Sigmoid colon (tissue), 4 donors: ENCODE measurements at regions not wholly inside any gene's neighbourhood (a gene's known extent, or its start where the extent isn't known, plus 50 kb on each side); places are given as distances from the start of the nearest gene placed in this dataset.
"Not testable (repeated sequence)": the region's sequence is repeated elsewhere in the genome, so short reads cannot be mapped to it uniquely, and the experiment has no call there.

Source experiments
- EP300 ChIP-seq, 4 donors: sonication (generic); formaldehyde crosslinking; IDR thresholded peaks; one replicate each; pipeline ENCODE4 v1.6.1; 2017; ENCODE audit warnings: antibody characterized with exemption in 4 of 4
- POLR2A ChIP-seq, 2 donors: fragments of 450-650 bp; IDR thresholded peaks; one replicate each; pipeline ENCODE4 v1.6.1; 2016; ENCODE audit warnings: antibody characterized with exemption in 2 of 2, mild to moderate bottlenecking in 2 of 2, moderate library complexity in 2 of 2
- POLR2AphosphoS5 ChIP-seq, 4 donors: sonication (generic); formaldehyde crosslinking; IDR thresholded peaks; one replicate each; pipeline ENCODE4 v1.6.1; 2017; ENCODE audit warnings: antibody characterized with exemption in 4 of 4
- TF ChIP-seq, protein P1 (sequence below), 4 experiments: fragments of 450-650 bp in 3 of 4; fragments of 200-600 bp in 1 of 4; IDR thresholded peaks; one replicate each; pipeline ENCODE4 v1.5.1; 2016 to 2019; ENCODE audit warnings: antibody characterized with exemption in 4 of 4, mild to moderate bottlenecking in 3 of 4, moderate library complexity in 2 of 4

DNA sequence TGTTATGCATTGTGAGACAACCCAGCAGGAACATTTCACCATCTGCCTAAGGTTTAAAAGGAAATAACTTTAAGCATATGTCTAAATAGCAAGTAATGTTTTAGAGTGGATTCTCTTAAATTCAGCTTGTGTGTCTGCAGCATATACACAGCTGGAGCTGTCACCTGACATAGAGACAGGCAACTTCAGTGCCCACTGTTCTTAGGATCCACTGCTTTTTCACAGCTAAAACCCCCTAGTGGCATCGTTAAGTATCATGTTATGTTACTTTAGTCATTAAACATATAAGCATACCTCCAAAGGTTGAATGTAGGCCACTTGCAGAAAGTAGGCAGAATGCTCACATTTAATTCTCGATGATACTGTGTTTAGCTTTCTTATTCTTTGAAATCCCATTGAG lies 2169.0 kb upstream of the DEFB115 start:
- TF ChIP-seq, protein P1, sequence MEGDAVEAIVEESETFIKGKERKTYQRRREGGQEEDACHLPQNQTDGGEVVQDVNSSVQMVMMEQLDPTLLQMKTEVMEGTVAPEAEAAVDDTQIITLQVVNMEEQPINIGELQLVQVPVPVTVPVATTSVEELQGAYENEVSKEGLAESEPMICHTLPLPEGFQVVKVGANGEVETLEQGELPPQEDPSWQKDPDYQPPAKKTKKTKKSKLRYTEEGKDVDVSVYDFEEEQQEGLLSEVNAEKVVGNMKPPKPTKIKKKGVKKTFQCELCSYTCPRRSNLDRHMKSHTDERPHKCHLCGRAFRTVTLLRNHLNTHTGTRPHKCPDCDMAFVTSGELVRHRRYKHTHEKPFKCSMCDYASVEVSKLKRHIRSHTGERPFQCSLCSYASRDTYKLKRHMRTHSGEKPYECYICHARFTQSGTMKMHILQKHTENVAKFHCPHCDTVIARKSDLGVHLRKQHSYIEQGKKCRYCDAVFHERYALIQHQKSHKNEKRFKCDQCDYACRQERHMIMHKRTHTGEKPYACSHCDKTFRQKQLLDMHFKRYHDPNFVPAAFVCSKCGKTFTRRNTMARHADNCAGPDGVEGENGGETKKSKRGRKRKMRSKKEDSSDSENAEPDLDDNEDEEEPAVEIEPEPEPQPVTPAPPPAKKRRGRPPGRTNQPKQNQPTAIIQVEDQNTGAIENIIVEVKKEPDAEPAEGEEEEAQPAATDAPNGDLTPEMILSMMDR (IDR thresholded peaks at IDR 0.05), result not testable (repeated sequence)
- not testable (repeated sequence) for TF ChIP-seq EP300, POLR2AphosphoS5, POLR2A (IDR thresholded peaks at IDR 0.05)
